NCI-H146 (cell line): ENCODE measurements at regions not wholly inside any gene's neighbourhood (a gene's known extent, or its start where the extent isn't known, plus 50 kb on each side); places are given as distances from the start of the nearest gene placed in this dataset.
"Not testable (repeated sequence)": the region's sequence is repeated elsewhere in the genome, so short reads cannot be mapped to it uniquely, and the experiment has no call there.

ENCODE experiments used
- DNase-seq: peaks from one replicate; lab custom pipeline; 2025; lab: John Stamatoyannopoulos, UW

- DNase-seq: not testable (repeated sequence)
Observed at GRCh38 chr7:56466607-56467525, 350.6 kb upstream of the NUPR2 start.

DNA sequence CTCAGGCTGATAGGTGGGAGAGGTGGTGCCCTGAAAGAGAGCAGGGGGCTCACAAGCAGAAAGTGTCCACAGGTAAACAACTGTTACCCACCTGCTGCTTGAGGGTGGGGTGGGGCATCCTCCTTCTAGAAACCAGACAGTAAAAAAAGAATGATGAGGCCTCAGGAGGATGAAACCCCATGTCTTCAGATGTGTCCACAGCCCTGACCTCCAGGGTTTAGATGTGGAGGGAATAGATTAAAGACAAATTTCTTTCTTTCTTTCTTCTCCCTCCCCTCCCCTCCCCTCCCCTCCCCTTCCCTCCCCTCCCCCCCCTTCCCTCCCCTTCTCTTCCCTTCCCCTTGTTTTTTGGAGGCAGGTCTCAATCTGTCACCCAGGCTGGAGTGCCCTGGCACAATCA, 333.5 kb upstream of the NUPR2 start:
- no peak for DNase-seq

- DNase-seq: peak; percentile 10
Observed at GRCh38 chr7:56447864-56448693, 331.9 kb upstream of the NUPR2 start.

DNA sequence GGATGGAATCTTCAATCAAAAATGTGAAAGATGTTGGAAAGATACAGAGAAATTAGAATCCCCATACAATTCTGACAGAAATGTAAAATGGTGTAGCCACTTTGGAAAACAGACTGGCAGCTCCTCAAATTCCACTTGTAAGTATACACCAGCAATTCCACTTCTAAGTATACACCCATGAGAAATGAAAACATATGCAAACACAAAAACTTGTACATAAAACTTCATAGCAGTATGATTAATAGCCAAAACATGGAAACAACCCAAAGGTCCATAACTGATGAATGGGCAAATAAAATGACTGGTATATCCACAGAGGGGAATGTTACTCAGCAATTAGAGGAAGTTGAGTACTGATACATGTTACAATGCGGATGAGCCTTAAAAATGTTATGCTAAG, 304.3 kb upstream of the NUPR2 start:
- DNase-seq: not testable (repeated sequence)

DNA sequence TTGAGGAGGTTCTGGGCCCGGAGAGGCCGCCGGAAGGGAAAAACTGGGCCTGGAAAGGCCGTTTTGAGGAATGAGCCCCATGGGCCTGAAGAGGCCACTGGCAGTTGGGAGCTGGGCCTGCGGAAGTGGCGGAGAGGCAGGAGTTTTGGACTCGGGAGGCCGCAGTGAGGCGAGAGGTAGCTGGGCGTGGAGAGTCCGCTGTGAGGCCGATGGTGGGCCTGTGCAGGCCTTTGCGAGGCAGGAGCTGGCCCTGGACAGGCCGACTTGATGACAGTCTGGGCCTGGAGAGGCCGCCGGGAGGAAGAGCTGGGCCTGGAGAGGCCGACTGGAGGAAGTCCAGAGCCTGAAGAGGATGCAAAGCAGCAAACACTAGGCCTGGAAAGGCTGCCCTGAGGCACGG, 259.0 kb upstream of the NUPR2 start:
- no peak for DNase-seq

DNA sequence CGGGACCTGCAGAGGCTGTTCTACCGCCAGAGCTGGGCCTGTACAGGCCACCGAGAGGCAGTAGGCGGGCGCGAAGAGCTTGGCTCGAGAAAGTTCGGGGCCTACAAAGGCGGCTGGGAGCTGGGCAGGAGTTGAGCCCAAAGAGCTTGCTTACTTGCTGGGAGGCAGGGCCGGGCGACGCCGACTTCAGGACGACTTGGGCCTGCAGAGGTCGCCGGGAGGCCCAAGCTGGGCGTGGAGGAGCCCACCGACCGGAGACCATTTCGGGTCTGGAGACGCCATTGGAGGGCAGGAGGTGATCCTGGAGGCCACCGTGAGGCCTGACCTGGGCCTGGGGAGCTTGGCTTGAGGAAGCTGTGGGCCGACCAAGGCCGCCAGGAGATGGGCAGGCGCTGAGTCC, 258.4 kb upstream of the NUPR2 start:
- not testable (repeated sequence) for DNase-seq

GRCh38 chr7:56373314-56373713, 257.1 kb upstream of the NUPR2 start:
- DNase-seq: not testable (repeated sequence)

- DNase-seq: not testable (repeated sequence)
Observed at GRCh38 chr7:56371792-56372191, 255.6 kb upstream of the NUPR2 start.

DNA sequence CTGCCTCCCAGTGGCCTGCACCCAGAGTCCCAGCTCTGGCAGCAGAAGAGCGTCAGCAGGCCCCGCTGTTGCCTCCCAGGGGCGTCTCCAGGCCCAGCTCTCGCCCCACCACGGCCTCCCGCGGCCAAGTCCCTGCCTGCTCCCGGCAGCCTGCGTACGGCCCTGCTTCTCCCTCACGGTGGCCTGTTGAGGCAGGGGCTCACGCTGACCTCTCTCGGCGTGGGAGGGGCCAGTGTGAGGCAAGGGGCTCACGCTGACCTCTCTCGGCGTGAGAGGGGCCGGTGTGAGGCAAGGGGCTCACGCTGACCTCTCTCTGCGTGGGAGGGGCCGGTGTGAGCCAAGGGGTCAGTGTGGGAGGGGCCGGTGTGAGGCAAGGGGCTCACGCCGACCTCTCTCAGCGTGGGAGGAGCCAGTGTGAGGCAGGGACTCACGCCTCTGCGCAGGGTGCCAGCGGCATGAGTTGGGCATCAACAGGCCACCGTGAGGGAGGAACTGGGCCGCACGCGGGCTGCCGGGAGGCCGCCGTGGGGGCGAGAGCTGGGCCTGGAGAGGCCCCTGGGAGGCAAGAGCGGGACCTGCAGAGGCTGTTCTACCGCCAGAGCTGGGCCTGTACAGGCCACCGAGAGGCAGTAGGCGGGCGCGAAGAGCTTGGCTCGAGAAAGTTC, 254.1 kb upstream of the NUPR2 start:
- not testable (repeated sequence) for DNase-seq

DNA sequence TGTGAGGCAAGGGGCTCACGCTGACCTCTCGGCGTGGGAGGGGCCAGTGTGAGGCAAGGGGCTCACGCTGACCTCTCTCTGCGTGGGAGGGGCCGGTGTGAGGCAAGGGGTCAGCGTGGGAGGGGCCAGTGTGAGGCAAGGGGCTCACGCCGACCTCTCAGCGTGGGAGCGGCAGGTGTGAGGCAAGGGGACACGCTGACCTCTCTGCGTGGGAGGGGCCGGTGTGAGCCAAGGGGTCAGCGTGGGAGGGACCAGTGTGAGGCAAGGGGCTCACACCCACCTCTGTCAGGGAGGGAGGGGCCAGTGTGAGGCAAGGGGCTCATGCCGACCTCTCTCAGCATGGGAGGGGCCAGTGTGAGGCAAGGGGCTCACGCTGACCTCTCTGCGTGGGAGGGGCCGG, 251.7 kb upstream of the NUPR2 start:
- not testable (repeated sequence) for DNase-seq

- not testable (repeated sequence) for DNase-seq
Observed at GRCh38 chr7:56367411-56367810, 251.2 kb upstream of the NUPR2 start.

DNA sequence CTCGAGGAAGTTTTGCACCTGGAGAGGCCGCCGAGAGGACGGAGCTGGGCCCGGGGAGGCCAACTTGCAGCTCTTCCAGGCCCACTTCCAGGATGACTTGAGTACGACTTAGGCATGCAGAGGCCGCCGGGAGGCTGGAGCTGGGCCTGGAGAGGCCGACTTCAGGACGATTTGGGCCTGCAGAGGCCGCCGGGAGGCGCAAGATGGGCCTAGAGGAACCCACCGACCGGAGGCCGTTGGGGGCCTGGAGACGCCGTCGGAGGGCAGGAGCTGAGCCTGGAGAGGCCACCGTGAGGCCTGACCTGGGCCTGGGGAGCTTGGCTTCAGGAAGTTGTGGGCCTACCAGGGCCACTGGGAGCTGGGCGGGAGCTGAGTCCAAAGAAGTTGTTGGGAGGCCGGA, 250.5 kb upstream of the NUPR2 start:
- DNase-seq: not testable (repeated sequence)

GRCh38 chr7:56352576-56352975, 236.4 kb upstream of the NUPR2 start:
- not testable (repeated sequence) for DNase-seq

GRCh38 chr7:56351181-56351580, 235.0 kb upstream of the NUPR2 start:
- not testable (repeated sequence) for DNase-seq

- DNase-seq: not testable (repeated sequence)
Observed at GRCh38 chr7:56348311-56348710, 232.1 kb upstream of the NUPR2 start.

- not testable (repeated sequence) for DNase-seq
Observed at GRCh38 chr7:56328327-56328726, 212.1 kb upstream of the NUPR2 start.

DNA sequence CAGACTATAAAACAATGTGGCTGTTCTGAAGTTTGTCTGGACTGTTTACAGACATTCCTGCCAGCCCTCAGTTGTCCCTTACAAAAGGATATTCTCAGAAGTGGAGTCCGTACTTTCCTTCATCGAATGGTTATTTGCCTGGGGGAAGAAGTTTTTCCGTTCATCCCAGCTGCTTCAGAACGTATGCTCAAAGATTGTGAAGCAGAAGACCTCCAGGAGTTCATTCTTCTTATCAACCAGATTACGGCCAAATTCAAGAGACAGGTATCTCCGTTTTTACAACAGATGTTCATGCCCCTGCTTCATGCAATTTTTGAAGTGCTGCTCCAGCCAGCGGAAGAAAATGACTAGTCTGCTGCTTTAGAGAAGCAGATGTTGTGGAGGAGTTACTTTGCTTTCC, 174.3 kb upstream of the NUPR2 start:
- no peak for DNase-seq

GRCh38 chr7:56287429-56288138, 171.4 kb upstream of the NUPR2 start:
- no peak for DNase-seq

- DNase-seq: no peak
Observed at GRCh38 chr7:56256108-56256507, 139.9 kb upstream of the NUPR2 start.

- no peak for DNase-seq
Observed at GRCh38 chr7:56250135-56250534, 133.9 kb upstream of the NUPR2 start.

DNA sequence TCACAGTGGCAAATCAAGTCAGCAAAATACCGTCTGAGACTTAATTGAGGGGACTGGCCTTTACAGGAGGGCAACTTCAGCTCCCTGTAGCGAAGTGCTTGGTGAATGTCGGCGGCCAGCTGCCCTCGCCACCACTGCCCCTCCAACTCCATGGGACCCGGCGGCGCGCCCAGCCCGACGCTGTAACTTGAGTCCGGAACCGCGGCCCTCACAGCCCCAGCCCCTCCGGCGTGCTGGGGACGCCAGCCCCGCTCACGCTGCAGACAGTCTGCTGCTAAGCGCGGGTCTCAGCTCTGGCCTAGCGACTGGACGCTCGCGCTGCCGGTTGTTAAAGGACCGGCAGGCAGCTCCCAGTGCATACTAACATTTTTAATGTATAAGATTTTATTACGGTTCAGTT, 113.4 kb upstream of the NUPR2 start:
- DNase-seq: no peak

DNA sequence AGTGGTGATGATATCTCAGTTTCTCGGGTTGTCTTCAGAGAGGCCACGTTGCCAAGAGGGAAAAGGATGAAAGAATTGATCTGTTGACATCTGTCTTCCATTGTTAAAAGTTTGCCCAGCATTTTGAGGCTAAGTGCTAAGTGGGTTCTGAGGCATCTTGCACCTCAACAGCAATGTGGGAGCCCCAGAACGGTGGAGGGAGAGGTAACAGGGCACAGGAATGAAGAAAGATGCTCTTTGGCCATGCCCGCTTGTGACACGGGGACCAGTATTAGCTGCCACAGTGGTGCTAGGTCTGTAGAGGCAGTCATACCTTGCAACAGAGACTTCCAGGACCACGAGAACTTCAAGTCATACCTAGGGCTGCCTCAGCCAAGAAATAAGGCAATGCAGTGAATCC, 106.6 kb upstream of the NUPR2 start:
- DNase-seq: no peak
